ENCODE measurements at regions not wholly inside any gene's neighbourhood (a gene's known extent, or its start where the extent isn't known, plus 50 kb on each side); places are given as distances from the start of the nearest gene placed in this dataset.

GRCh38 chr5:73296772-73297171 is 123.8 kb downstream of the TMEM174 start:
- peaks cover 64 to 92% of the 10 kb centered on the region in 2 donors for H3K27me3 Mint-ChIP-seq
- H3K36me3 ChIP-seq (ENCODE audit: insufficient read depth, low read length), result no peaks in the 10 kb centered on the region
- DNase-seq, result no peak
- H3K27me3 ChIP-seq (ENCODE audit: insufficient read depth, low read length, poor library complexity, severe bottlenecking), result peaks cover 53% of the 10 kb centered on the region
- no peak overlapping the region for H3K27ac ChIP-seq (ENCODE audit: low read depth, low read length)
- no peaks in the 10 kb centered on the region for H3K9me3 ChIP-seq (ENCODE audit: low read length)
- ChIA-PET POLR2A (no interaction called here), CTCF (no interaction called here)
- H3K4me1 Mint-ChIP-seq, result peaks cover 21 to 26% (median 21%) of the 10 kb centered on the region in 3 donors
- H3K4me3 ChIP-seq (ENCODE audit: low read length), result no peak overlapping the region
- peaks cover 0 to 9% (median 0%) of the 10 kb centered on the region in 5 donors for H3K9me3 Mint-ChIP-seq
- H3K27ac Mint-ChIP-seq, result peak overlapping the region in 1 of 8 donors; percentile 2
- peak overlapping the region in 1 of 7 donors; percentile 29 for H3K4me3 Mint-ChIP-seq
- no peaks in the 10 kb centered on the region for H3K36me3 Mint-ChIP-seq
- no peaks in the 10 kb centered on the region for H3K4me1 ChIP-seq (ENCODE audit: insufficient read depth, low read length)

GRCh38 chr5:73295921-73296320 is 122.9 kb downstream of the TMEM174 start:
- Histone ChIP-seq H3K4me1 (ENCODE audit: insufficient read depth, low read length) (no peaks in the 10 kb centered on the region), H3K27ac (ENCODE audit: low read depth, low read length) (no peak overlapping the region), H3K27me3 (ENCODE audit: insufficient read depth, low read length, poor library complexity, severe bottlenecking) (peaks cover 44% of the 10 kb centered on the region), H3K36me3 (ENCODE audit: insufficient read depth, low read length) (no peaks in the 10 kb centered on the region), H3K9me3 (ENCODE audit: low read length) (no peaks in the 10 kb centered on the region), H3K4me3 (ENCODE audit: low read length) (no peak overlapping the region)
- Mint-ChIP-seq H3K27me3 (peaks cover 62 to 92% of the 10 kb centered on the region in 2 donors), H3K36me3 (no peaks in the 10 kb centered on the region), H3K4me3 (no peak overlapping the region), H3K27ac (no peak overlapping the region), H3K9me3 (peaks cover 0 to 9% (median 0%) of the 10 kb centered on the region in 5 donors), H3K4me1 (peaks cover 21 to 26% (median 21%) of the 10 kb centered on the region in 3 donors)
- DNase-seq, result no peak
- ChIA-PET POLR2A (interaction anchor here (0.6 kb wide), 1 partner anchor 61 kb away, joined by 4 read pairs; no protein-coding TSS in a partner anchor), CTCF (no interaction called here)

GRCh38 chr5:73295447-73295846 is 122.5 kb downstream of the TMEM174 start:
- H3K27me3 ChIP-seq (ENCODE audit: insufficient read depth, low read length, poor library complexity, severe bottlenecking), result peaks cover 40% of the 10 kb centered on the region
- POLR2A ChIA-PET, result interaction anchor here (0.6 kb wide), 1 partner anchor 62 kb away, joined by 4 read pairs; no protein-coding TSS in a partner anchor

GRCh38 chr5:73292816-73293459 is 119.9 kb downstream of the TMEM174 start:
- H3K4me3 Mint-ChIP-seq, result no peak overlapping the region
- Histone ChIP-seq H3K9me3 (ENCODE audit: low read length) (no peaks in the 10 kb centered on the region), H3K27me3 (ENCODE audit: insufficient read depth, low read length, poor library complexity, severe bottlenecking) (peaks cover 23% of the 10 kb centered on the region), H3K4me3 (ENCODE audit: low read length) (no peak overlapping the region), H3K36me3 (ENCODE audit: insufficient read depth, low read length) (no peaks in the 10 kb centered on the region), H3K4me1 (ENCODE audit: insufficient read depth, low read length) (no peaks in the 10 kb centered on the region), H3K27ac (ENCODE audit: low read depth, low read length) (no peak overlapping the region)
- ChIA-PET CTCF (interaction anchor here (1.1 kb wide), 1 partner anchor 77 kb away, joined by 3 read pairs; no protein-coding TSS in a partner anchor), POLR2A (no interaction called here)
- peaks cover 48 to 97% of the 10 kb centered on the region in 2 donors for H3K27me3 Mint-ChIP-seq
- no peak overlapping the region for H3K27ac Mint-ChIP-seq
- H3K9me3 Mint-ChIP-seq, result no peaks in the 10 kb centered on the region
- DNase-seq, result no peak
- H3K4me1 Mint-ChIP-seq, result peaks cover 2 to 4% (median 3%) of the 10 kb centered on the region in 3 donors
- H3K36me3 Mint-ChIP-seq, result no peaks in the 10 kb centered on the region

More at GRCh38 chr5:73295447-73295846, 122.5 kb downstream of the TMEM174 start:
- no peaks in the 10 kb centered on the region for H3K4me1 ChIP-seq (ENCODE audit: insufficient read depth, low read length)
- peaks cover 0 to 6% (median 0%) of the 10 kb centered on the region in 5 donors for H3K9me3 Mint-ChIP-seq
- DNase-seq, result no peak
- H3K4me3 Mint-ChIP-seq, result no peak overlapping the region
- no peaks in the 10 kb centered on the region for H3K36me3 ChIP-seq (ENCODE audit: insufficient read depth, low read length)
- H3K4me3 ChIP-seq (ENCODE audit: low read length), result no peak overlapping the region
- peaks cover 17 to 22% (median 21%) of the 10 kb centered on the region in 3 donors for H3K4me1 Mint-ChIP-seq
- H3K36me3 Mint-ChIP-seq, result no peaks in the 10 kb centered on the region
- CTCF ChIA-PET, result no interaction called here
- H3K27me3 Mint-ChIP-seq, result peaks cover 58 to 92% of the 10 kb centered on the region in 2 donors
- H3K27ac ChIP-seq (ENCODE audit: low read depth, low read length), result no peak overlapping the region
- no peaks in the 10 kb centered on the region for H3K9me3 ChIP-seq (ENCODE audit: low read length)
- H3K27ac Mint-ChIP-seq, result no peak overlapping the region

- Histone ChIP-seq H3K36me3 (ENCODE audit: insufficient read depth, low read length) (no peaks in the 10 kb centered on the region), H3K9me3 (ENCODE audit: low read length) (no peaks in the 10 kb centered on the region), H3K27me3 (ENCODE audit: insufficient read depth, low read length, poor library complexity, severe bottlenecking) (peaks cover 18% of the 10 kb centered on the region), H3K27ac (ENCODE audit: low read depth, low read length) (no peak overlapping the region), H3K4me3 (ENCODE audit: low read length) (no peak overlapping the region), H3K4me1 (ENCODE audit: insufficient read depth, low read length) (no peaks in the 10 kb centered on the region)
- H3K4me1 Mint-ChIP-seq, result peaks cover 0 to 3% (median under 1%) of the 10 kb centered on the region in 3 donors
- H3K27me3 Mint-ChIP-seq, result peaks cover 47 to 91% of the 10 kb centered on the region in 2 donors
- H3K27ac Mint-ChIP-seq, result no peak overlapping the region
- no peak for DNase-seq
- H3K4me3 Mint-ChIP-seq, result no peak overlapping the region
- POLR2A ChIA-PET, result no interaction called here
- peaks cover 2 to 4% (median 2%) of the 10 kb centered on the region in 5 donors for H3K9me3 Mint-ChIP-seq
- CTCF ChIA-PET, result interaction anchor here (1.1 kb wide), 1 partner anchor 75 kb away, joined by 3 read pairs; no protein-coding TSS in a partner anchor
- H3K36me3 Mint-ChIP-seq, result no peaks in the 10 kb centered on the region
These were observed 118.9 kb downstream of the TMEM174 start for GRCh38 chr5:73291873-73292272.

GRCh38 chr5:73290242-73290641 is 117.2 kb downstream of the TMEM174 start:
- peaks cover 8% of the 10 kb centered on the region for H3K27me3 ChIP-seq (ENCODE audit: insufficient read depth, low read length, poor library complexity, severe bottlenecking)
- CTCF ChIA-PET, result no interaction called here
- H3K9me3 ChIP-seq (ENCODE audit: low read length), result no peaks in the 10 kb centered on the region
- peak overlapping the region in 1 of 7 donors; percentile 2 for H3K4me3 Mint-ChIP-seq
- H3K27me3 Mint-ChIP-seq, result peaks cover 36 to 84% of the 10 kb centered on the region in 2 donors
- H3K27ac Mint-ChIP-seq, result no peak overlapping the region
- DNase-seq, result no peak
- no peak overlapping the region for H3K27ac ChIP-seq (ENCODE audit: low read depth, low read length)
- no peaks in the 10 kb centered on the region for H3K4me1 Mint-ChIP-seq
- POLR2A ChIA-PET, result interaction anchor here (0.5 kb wide), 1 partner anchor 70 kb away, joined by 3 read pairs; no protein-coding TSS in a partner anchor
- no peaks in the 10 kb centered on the region for H3K36me3 ChIP-seq (ENCODE audit: insufficient read depth, low read length)
- H3K4me1 ChIP-seq (ENCODE audit: insufficient read depth, low read length), result no peaks in the 10 kb centered on the region
- no peak overlapping the region for H3K4me3 ChIP-seq (ENCODE audit: low read length)
- H3K9me3 Mint-ChIP-seq, result peaks cover 2 to 7% (median 5%) of the 10 kb centered on the region in 5 donors
- no peaks in the 10 kb centered on the region for H3K36me3 Mint-ChIP-seq

- Mint-ChIP-seq H3K9me3 (peaks cover 2 to 7% (median 5%) of the 10 kb centered on the region in 5 donors), H3K27me3 (peaks cover 39 to 81% of the 10 kb centered on the region in 2 donors), H3K27ac (no peak overlapping the region), H3K4me1 (no peaks in the 10 kb centered on the region), H3K36me3 (no peaks in the 10 kb centered on the region), H3K4me3 (no peak overlapping the region)
- no peak for DNase-seq
- Histone ChIP-seq H3K36me3 (ENCODE audit: insufficient read depth, low read length) (no peaks in the 10 kb centered on the region), H3K27ac (ENCODE audit: low read depth, low read length) (no peak overlapping the region), H3K9me3 (ENCODE audit: low read length) (no peaks in the 10 kb centered on the region), H3K4me1 (ENCODE audit: insufficient read depth, low read length) (no peaks in the 10 kb centered on the region), H3K4me3 (ENCODE audit: low read length) (no peak overlapping the region), H3K27me3 (ENCODE audit: insufficient read depth, low read length, poor library complexity, severe bottlenecking) (peaks cover 6% of the 10 kb centered on the region)
- ChIA-PET POLR2A (no interaction called here), CTCF (no interaction called here)
These were observed 116.1 kb downstream of the TMEM174 start for GRCh38 chr5:73288803-73289720.

- H3K27me3 Mint-ChIP-seq, result peaks cover 40 to 67% of the 10 kb centered on the region in 2 donors
- CTCF ChIA-PET, result no interaction called here
- no peaks in the 10 kb centered on the region for H3K27me3 ChIP-seq (ENCODE audit: insufficient read depth, low read length, poor library complexity, severe bottlenecking)
These were observed 113.9 kb downstream of the TMEM174 start for GRCh38 chr5:73286896-73287295.

More at GRCh38 chr5:73286896-73287295, 113.9 kb downstream of the TMEM174 start:
- no peak overlapping the region for H3K4me3 Mint-ChIP-seq
- POLR2A ChIA-PET, result no interaction called here
- no peaks in the 10 kb centered on the region for H3K9me3 ChIP-seq (ENCODE audit: low read length)
- peaks cover 2 to 7% (median 5%) of the 10 kb centered on the region in 5 donors for H3K9me3 Mint-ChIP-seq
- no peak overlapping the region for H3K27ac ChIP-seq (ENCODE audit: low read depth, low read length)
- H3K36me3 Mint-ChIP-seq, result no peaks in the 10 kb centered on the region
- no peaks in the 10 kb centered on the region for H3K36me3 ChIP-seq (ENCODE audit: insufficient read depth, low read length)
- H3K27ac Mint-ChIP-seq, result no peak overlapping the region
- H3K4me1 ChIP-seq (ENCODE audit: insufficient read depth, low read length), result no peaks in the 10 kb centered on the region
- no peaks in the 10 kb centered on the region for H3K4me1 Mint-ChIP-seq
- no peak for DNase-seq
- no peak overlapping the region for H3K4me3 ChIP-seq (ENCODE audit: low read length)

All from CD8-positive, alpha-beta memory T cell (primary cell).